HG02571 (cell line): ENCODE measurements at regions not wholly inside any gene's neighbourhood (a gene's known extent, or its start where the extent isn't known, plus 50 kb on each side); places are given as distances from the start of the nearest gene placed in this dataset.
"Not testable (repeated sequence)": the region's sequence is repeated elsewhere in the genome, so short reads cannot be mapped to it uniquely, and the experiment has no call there.

Experiments used
- ATAC-seq: cut with Tn5 transposase; IDR thresholded peaks from one replicate; pipeline ENCODE4 v1.9.1; 2021; ENCODE audit warnings: mild to moderate bottlenecking, moderate library complexity; ENCODE audit not compliant: unreplicated experiment

GRCh38 chr4:148598418-148599207, 156.4 kb upstream of the NR3C2 start:
- not testable (repeated sequence) for ATAC-seq

- ATAC-seq: no peak
These were observed 147.0 kb upstream of the NR3C2 start for GRCh38 chr4:148589182-148589581.

GRCh38 chr4:148575577-148575976, 133.4 kb upstream of the NR3C2 start:
- no peak for ATAC-seq

GRCh38 chr4:148574911-148575310, 132.7 kb upstream of the NR3C2 start:
- no peak for ATAC-seq

GRCh38 chr4:148574502-148574901, 132.3 kb upstream of the NR3C2 start:
- ATAC-seq: no peak

GRCh38 chr4:148574066-148574465, 131.9 kb upstream of the NR3C2 start:
- ATAC-seq: no peak

GRCh38 chr4:148573296-148573695, 131.1 kb upstream of the NR3C2 start:
- no peak for ATAC-seq

- no peak for ATAC-seq
These were observed 123.6 kb upstream of the NR3C2 start for GRCh38 chr4:148565801-148566200.

- no peak for ATAC-seq
These were observed 121.5 kb upstream of the NR3C2 start for GRCh38 chr4:148563684-148564083.

GRCh38 chr4:148561467-148561866, 119.3 kb upstream of the NR3C2 start:
- no peak for ATAC-seq

- no peak for ATAC-seq
These were observed 115.6 kb upstream of the NR3C2 start for GRCh38 chr4:148557793-148558192.

GRCh38 chr4:148550788-148551187, 108.6 kb upstream of the NR3C2 start:
- ATAC-seq: no peak

GRCh38 chr4:148542922-148543623, 100.9 kb upstream of the NR3C2 start:
- no peak for ATAC-seq

- no peak for ATAC-seq
These were observed 98.6 kb upstream of the NR3C2 start for GRCh38 chr4:148540622-148541326.

GRCh38 chr4:148539387-148539786, 97.2 kb upstream of the NR3C2 start:
- ATAC-seq: no peak

GRCh38 chr4:148533851-148534250, 91.6 kb upstream of the NR3C2 start:
- not testable (repeated sequence) for ATAC-seq

- no peak for ATAC-seq
These were observed 87.9 kb upstream of the NR3C2 start for GRCh38 chr4:148530114-148530513.

- ATAC-seq: no peak
These were observed 85.4 kb upstream of the NR3C2 start for GRCh38 chr4:148527571-148527970.

- no peak for ATAC-seq
These were observed 80.8 kb upstream of the NR3C2 start for GRCh38 chr4:148522995-148523394.

GRCh38 chr4:148515248-148515647, 73.0 kb upstream of the NR3C2 start:
- no peak for ATAC-seq

- no peak for ATAC-seq
These were observed 72.4 kb upstream of the NR3C2 start for GRCh38 chr4:148514581-148514980.

GRCh38 chr4:148514041-148514440, 71.8 kb upstream of the NR3C2 start:
- no peak for ATAC-seq
